Esophagus squamous epithelium (tissue), 5 donors: ENCODE measurements at regions not wholly inside any gene's neighbourhood (a gene's known extent, or its start where the extent isn't known, plus 50 kb on each side); places are given as distances from the start of the nearest gene placed in this dataset.
"Not testable (repeated sequence)": the region's sequence is repeated elsewhere in the genome, so short reads cannot be mapped to it uniquely, and the experiment has no call there.

Experiments
- DNase-seq: peaks from one replicate; lab custom pipeline; 2025; lab: John Stamatoyannopoulos, UW
- H3K27ac ChIP-seq, 4 donors: fragments of 200-600 bp; sonication (generic); one replicate each; pipeline ENCODE4 v1.5.1; 2016 to 2019; ENCODE audit warnings: mild to moderate bottlenecking in 1 of 4
- H3K27me3 ChIP-seq, 4 donors: fragments of 200-600 bp; sonication (generic); 1 replicate in 3 of 4; 2 replicates in 1 of 4; pipeline versions ENCODE4 v1.5.1 to v1.6.0; 2017 to 2021; ENCODE audit warnings: antibody characterized with exemption in 1 of 4
- H3K36me3 ChIP-seq, 3 donors: fragments of 200-600 bp; sonication (generic); one replicate each; pipeline ENCODE4 v1.5.1; 2016 to 2019
- H3K4me1 ChIP-seq, 3 donors: fragments of 200-600 bp; sonication (generic); one replicate each; pipeline ENCODE4 v1.5.1; 2017 to 2019
- H3K4me3 ChIP-seq, 4 donors: fragments of 200-600 bp; sonication (generic); 1 replicate in 3 of 4; 2 replicates in 1 of 4; pipeline ENCODE4 v1.5.1; 2016 to 2019; ENCODE audit warnings: mild to moderate bottlenecking in 2 of 4, moderate library complexity in 1 of 4
- H3K9me3 ChIP-seq, 3 donors: fragments of 200-600 bp; sonication (generic); one replicate each; pipeline ENCODE4 v1.5.1; 2016 to 2019
- POLR2A ChIP-seq, 4 donors: fragments of 450-650 bp; IDR thresholded peaks; one replicate each; pipeline ENCODE4 v1.6.1; 2017; ENCODE audit warnings: antibody characterized with exemption in 4 of 4, mild to moderate bottlenecking in 4 of 4, moderate library complexity in 3 of 4
- WGBS, 2 donors: methylation state at CpG; one replicate each; pipeline ENCODE4 v1.1.5; 2018; 5-methylcytosine and 5-hydroxymethylcytosine counted together
- intact Hi-C: fragments of 100-400 bp; cut with DNase I; formaldehyde crosslinking; loops from one replicate; pipeline ENCODE4 v1.15.0; 2022
- TF ChIP-seq, protein P1 (sequence below), 6 experiments: fragments of 450-650 bp in 4 of 6; fragments of 200-600 bp in 2 of 6; sonication (generic) in 2 of 6; IDR thresholded peaks; one replicate each; pipeline ENCODE4 v1.5.1; 2016 to 2019; ENCODE audit warnings: antibody characterized with exemption in 6 of 6, mild to moderate bottlenecking in 4 of 6, moderate library complexity in 4 of 6
- donor health status: DM: yes; HTN: yes; CAD: no.

DNA sequence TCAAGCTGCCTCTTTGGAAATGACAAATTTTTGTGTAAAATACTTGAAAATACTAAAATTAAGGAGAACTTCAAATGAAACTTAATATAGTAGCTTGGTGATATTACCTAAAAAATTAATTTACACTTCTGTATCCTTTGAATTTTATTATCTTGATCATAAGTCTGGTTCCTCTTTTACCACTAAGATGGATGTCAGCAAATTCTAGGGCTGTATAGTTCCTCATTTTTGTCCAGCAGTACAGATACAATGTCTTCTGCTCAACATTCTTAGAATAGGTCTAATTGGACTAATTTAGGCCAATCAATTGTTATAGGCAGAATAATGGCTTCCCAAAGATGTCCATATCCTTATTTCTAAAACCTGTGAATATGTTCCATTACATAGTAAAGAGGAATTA is 1298.0 kb upstream of the RAG2 start:
- Histone ChIP-seq H3K4me1 (no peaks in the 10 kb centered on the region), H3K4me3 (no peak overlapping the region), H3K36me3 (no peaks in the 10 kb centered on the region), H3K9me3 (no peaks in the 10 kb centered on the region), H3K27ac (no peak overlapping the region), H3K27me3 (no peaks in the 10 kb centered on the region)
- no peak for DNase-seq
- intact Hi-C loops = no loop called here
- TF ChIP-seq POLR2A (IDR thresholded peaks at IDR 0.05) = no peak
- TF ChIP-seq, protein P1, sequence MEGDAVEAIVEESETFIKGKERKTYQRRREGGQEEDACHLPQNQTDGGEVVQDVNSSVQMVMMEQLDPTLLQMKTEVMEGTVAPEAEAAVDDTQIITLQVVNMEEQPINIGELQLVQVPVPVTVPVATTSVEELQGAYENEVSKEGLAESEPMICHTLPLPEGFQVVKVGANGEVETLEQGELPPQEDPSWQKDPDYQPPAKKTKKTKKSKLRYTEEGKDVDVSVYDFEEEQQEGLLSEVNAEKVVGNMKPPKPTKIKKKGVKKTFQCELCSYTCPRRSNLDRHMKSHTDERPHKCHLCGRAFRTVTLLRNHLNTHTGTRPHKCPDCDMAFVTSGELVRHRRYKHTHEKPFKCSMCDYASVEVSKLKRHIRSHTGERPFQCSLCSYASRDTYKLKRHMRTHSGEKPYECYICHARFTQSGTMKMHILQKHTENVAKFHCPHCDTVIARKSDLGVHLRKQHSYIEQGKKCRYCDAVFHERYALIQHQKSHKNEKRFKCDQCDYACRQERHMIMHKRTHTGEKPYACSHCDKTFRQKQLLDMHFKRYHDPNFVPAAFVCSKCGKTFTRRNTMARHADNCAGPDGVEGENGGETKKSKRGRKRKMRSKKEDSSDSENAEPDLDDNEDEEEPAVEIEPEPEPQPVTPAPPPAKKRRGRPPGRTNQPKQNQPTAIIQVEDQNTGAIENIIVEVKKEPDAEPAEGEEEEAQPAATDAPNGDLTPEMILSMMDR (IDR thresholded peaks at IDR 0.05) = no peak

DNA sequence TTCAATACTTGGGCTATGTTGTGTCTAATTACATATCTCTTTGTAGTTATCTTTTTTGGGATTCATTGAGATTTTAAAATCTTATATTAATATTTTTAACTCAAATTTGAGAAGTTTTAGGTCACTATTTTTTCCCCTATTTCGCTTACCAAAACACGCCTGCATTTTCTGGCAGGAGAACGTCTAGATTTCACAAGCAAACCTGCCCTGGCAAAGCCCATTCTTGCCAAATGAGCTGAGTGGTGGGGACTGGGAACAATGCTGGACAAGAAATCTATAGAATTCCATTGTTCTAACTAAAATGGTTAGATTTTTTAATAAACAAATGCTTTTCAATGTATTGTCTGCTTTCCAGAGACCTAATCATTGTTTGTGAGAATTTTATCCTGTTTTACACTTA is 1283.7 kb upstream of the RAG2 start:
- H3K27ac ChIP-seq = no peak overlapping the region
- TF ChIP-seq POLR2A (IDR thresholded peaks at IDR 0.05) = no peak
- TF ChIP-seq, protein P1 (IDR thresholded peaks at IDR 0.05) = no peak
- WGBS, 2 donors = 21 to 64% methylated on average over 3 of the region's 3 CpGs
- H3K4me3 ChIP-seq = no peak overlapping the region
- no peaks in the 10 kb centered on the region for H3K4me1 ChIP-seq
- no peak for DNase-seq
- H3K36me3 ChIP-seq = no peaks in the 10 kb centered on the region
- no peaks in the 10 kb centered on the region for H3K9me3 ChIP-seq
- no peaks in the 10 kb centered on the region for H3K27me3 ChIP-seq
- intact Hi-C loops = no loop called here

DNA sequence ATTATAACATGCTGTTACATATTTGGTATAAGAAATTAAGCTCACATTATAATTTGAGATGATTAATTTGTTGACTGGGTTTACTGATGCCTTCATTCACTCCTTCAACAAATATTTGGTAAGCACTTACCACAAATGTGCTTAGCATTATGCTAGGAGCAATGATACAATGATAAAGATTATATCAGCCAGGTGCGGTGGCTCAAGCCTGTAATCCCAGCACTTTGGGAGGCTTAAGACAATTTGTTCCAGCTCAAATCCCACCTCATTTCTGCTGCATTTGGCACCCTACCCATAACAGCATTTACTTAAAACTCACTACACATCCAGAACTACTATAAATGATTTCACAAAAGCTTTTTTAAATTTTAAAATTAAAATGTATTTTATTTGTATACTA is 1263.6 kb upstream of the RAG2 start:
- Histone ChIP-seq H3K4me1 (no peaks in the 10 kb centered on the region), H3K9me3 (no peaks in the 10 kb centered on the region), H3K27ac (no peak overlapping the region), H3K4me3 (no peak overlapping the region), H3K27me3 (no peaks in the 10 kb centered on the region), H3K36me3 (no peaks in the 10 kb centered on the region)
- DNase-seq = no peak
- no peak for TF ChIP-seq POLR2A (IDR thresholded peaks at IDR 0.05)
- TF ChIP-seq, protein P1 (IDR thresholded peaks at IDR 0.05) = no peak
- intact Hi-C loops = no loop called here
- 76 to 88% methylated on average over 1 of the region's 1 CpG for WGBS, 2 donors

DNA sequence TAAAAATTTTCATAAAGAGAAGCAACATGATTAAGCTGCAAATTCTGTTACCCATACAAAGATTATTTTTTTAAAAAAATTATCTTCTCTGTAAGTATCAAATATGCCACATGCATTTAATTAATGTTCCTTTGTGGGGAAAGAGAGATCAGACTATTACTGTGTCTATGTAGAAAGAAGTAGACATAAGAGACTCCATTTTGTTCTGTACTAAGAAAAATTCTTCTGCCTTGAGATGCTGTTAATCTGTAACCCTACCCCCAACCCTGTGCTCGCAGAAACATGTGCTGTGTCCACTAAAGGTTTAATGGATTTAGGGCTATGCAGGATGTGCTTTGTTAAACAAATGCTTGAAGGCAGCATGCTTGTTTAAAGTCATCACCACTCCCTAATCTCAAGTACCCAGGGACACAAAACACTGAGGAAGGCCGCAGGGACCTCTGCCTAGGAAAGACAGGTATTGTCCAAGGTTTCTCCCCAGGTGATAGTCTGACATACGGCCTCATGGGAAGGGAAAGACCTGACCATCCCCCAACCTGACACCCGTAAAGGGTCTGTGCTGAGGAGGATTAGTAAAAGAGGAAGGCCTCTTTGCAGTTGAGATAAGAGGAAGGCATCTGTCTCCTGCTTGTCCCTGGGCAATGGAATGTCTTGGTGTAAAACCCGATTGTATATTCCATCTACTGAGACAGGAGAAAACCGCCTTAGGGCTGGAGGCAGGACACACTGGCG is 1260.9 kb upstream of the RAG2 start:
- intact Hi-C loops, DNase-seq, H3K4me3 ChIP-seq, H3K27ac ChIP-seq, H3K36me3 ChIP-seq, H3K4me1 ChIP-seq, H3K9me3 ChIP-seq, H3K27me3 ChIP-seq: not testable (repeated sequence)
- WGBS, 2 donors = 38 to 42% methylated on average over 6 to 7 of the region's 7 CpGs

DNA sequence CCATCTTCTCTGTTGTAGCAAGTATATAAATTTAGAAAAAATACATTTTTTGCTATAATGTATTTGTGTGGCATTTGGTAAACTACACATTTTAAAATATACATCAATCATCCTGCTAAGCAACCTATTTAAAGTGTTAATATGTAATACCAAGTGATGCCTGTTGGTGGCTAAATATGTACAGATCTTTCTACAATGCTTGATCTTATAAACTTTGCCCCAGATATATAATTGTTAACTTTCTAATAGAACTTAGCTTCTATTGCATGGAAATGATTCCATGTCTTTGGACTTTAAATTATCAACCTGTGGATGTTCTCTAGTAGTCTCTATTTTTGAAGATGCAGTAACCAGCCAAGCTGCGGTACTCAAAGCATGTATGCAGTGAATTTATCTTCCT is 1260.4 kb upstream of the RAG2 start:
- Histone ChIP-seq H3K27ac (no peak overlapping the region), H3K27me3 (no peaks in the 10 kb centered on the region), H3K9me3 (no peaks in the 10 kb centered on the region), H3K4me3 (no peak overlapping the region), H3K4me1 (no peaks in the 10 kb centered on the region), H3K36me3 (no peaks in the 10 kb centered on the region)
- intact Hi-C loops = no loop called here
- WGBS, 2 donors = 92 to 96% methylated on average over 1 of the region's 1 CpG
- no peak for TF ChIP-seq POLR2A (IDR thresholded peaks at IDR 0.05)
- TF ChIP-seq, protein P1 (IDR thresholded peaks at IDR 0.05) = no peak
- no peak for DNase-seq

DNA sequence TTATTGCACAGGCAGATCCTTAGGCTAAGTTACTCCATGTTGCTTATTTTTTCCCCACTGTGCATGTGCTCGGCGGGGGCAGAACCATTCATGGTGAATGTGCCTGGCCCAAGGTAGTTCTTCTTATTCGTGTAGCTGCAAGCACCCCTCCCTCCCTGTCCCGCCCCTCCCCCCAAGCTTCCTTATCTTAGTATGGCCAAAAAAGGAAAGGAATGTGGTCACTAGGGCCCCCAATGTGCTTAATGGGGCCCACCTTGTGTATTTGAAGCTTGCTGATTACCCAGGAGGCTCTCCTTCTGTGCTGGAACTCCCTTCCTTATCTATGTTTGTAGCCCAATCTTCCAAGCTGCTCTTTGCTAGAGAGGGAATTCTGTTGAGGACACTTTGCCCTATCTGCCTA is 1259.7 kb upstream of the RAG2 start:
- 77 to 83% methylated on average over 3 to 4 of the region's 4 CpGs for WGBS, 2 donors
- Histone ChIP-seq H3K4me1 (no peaks in the 10 kb centered on the region), H3K36me3 (no peaks in the 10 kb centered on the region), H3K27me3 (no peaks in the 10 kb centered on the region), H3K4me3 (no peak overlapping the region), H3K9me3 (no peaks in the 10 kb centered on the region), H3K27ac (no peak overlapping the region)
- TF ChIP-seq POLR2A (IDR thresholded peaks at IDR 0.05) = no peak
- TF ChIP-seq, protein P1 (IDR thresholded peaks at IDR 0.05) = no peak
- intact Hi-C loops = no loop called here
- no peak for DNase-seq
